GM12865 (cell line): ENCODE measurements at regions not wholly inside any gene's neighbourhood (a gene's known extent, or its start where the extent isn't known, plus 50 kb on each side); places are given as distances from the start of the nearest gene placed in this dataset.
"Not testable (repeated sequence)": the region's sequence is repeated elsewhere in the genome, so short reads cannot be mapped to it uniquely, and the experiment has no call there.

ENCODE experiments used
- DNase-seq: peaks from one replicate; pipeline ENCODE4 v3.0.0; 2010; ENCODE audit warnings: low read depth
- H3K4me3 ChIP-seq: 2 replicates; pipeline ENCODE4 v1.5.1; 2011; ENCODE audit warnings: mild to moderate bottlenecking, low read depth, low read length, control low read depth
- CTCF ChIP-seq: IDR thresholded peaks from 2 replicates; pipeline ENCODE4 v1.5.1; 2011; ENCODE audit warnings: low read length, control low read depth, low read depth, inconsistent platforms; ENCODE audit not compliant: insufficient read depth; ENCODE audit errors: missing control alignments

DNA sequence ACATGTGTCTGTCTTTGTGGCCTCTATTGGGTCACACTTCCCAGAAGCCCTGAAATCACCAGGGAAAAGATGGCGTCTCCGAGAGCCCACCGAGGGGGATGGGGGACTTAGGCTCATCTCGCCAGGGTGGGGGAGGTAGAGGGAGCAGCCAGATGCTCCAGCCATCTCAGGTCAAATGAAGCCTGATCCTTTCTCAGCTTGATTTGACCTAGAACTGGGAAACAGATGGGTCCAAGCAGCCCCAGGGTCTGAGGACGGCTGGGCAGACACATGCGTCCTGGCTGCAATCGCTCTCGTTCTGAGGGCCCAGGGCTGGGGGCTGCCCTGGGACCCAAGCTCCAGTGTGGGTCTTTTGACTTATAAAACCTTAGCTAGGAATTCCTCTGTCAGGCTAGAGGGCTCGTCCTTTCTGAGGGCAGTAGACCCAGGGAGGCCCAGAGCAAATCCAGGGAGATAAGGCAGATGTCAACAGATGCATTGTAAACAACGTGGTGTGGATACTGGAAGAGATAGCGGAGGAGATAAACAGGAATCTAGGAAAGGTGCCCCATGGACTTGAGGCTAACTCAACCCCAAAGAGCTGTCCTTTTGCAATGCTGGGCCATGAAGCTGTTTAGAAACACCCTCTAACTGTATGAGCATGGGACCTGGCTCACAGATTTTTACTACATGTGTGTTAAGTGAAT, 127.7 kb downstream of the MYCN start:
- TF ChIP-seq CTCF: no peak
- no peak overlapping the region for H3K4me3 ChIP-seq
- DNase-seq: no peak

- no peak for TF ChIP-seq CTCF
- no peak for DNase-seq
- no peak overlapping the region for H3K4me3 ChIP-seq
Measured at GRCh38 chr2:16067444-16067843, 127.1 kb downstream of the MYCN start.

DNA sequence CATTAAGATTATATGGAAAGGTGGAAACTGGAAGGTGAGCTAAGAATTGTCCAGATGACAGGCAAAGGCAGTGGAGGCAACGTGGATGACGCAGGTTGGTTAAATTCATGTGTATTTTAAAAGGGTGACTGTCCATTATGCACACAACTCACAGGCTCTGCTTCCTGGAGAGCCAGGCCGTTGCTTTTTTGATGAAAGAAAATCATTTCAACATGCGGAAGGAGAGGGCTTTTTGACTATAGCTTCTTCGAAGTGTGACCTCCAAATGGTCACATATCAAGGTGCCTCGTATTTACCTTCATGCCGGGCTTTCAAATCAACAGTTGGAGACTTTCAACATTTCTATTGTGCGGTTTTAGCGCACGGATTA, 126.7 kb downstream of the MYCN start:
- no peak for TF ChIP-seq CTCF
- DNase-seq: no peak
- no peak overlapping the region for H3K4me3 ChIP-seq

DNA sequence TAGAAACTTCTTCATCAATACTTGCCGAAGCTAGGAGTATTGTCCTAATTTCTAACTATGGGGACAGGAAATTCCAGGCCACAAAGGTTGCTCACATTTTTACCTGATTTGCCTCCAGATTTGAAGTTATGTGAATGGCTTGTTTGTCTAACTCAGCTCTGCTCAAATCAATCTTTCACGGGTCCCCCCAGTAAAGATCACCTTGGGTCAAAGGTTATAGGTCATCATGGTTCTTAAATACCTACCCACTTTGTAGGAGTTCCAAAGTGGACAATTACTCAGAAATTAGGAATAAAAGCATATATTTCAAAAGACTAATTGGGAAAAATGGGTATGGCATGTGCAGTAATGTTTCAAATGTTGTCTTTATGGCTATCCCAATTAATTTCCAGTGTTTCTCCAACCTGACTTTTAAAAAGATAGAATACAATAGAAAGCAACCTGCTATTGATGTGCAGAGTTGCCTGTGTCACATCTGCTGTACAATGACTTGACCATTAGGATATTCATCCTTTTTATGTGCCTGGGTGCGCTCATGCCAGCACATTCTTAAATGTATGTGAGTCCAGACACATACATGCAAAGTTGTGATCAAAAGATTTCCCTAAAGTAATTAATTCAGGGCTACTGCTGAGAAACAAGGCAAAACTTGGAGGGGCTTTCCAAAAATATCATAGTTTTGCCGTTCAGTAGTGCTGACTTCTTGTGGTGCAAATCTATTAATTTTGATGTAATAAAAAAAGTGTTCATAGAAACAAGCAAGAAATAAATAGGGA, 126.1 kb downstream of the MYCN start:
- TF ChIP-seq CTCF: no peak
- no peak for DNase-seq
- H3K4me3 ChIP-seq: no peak overlapping the region

DNA sequence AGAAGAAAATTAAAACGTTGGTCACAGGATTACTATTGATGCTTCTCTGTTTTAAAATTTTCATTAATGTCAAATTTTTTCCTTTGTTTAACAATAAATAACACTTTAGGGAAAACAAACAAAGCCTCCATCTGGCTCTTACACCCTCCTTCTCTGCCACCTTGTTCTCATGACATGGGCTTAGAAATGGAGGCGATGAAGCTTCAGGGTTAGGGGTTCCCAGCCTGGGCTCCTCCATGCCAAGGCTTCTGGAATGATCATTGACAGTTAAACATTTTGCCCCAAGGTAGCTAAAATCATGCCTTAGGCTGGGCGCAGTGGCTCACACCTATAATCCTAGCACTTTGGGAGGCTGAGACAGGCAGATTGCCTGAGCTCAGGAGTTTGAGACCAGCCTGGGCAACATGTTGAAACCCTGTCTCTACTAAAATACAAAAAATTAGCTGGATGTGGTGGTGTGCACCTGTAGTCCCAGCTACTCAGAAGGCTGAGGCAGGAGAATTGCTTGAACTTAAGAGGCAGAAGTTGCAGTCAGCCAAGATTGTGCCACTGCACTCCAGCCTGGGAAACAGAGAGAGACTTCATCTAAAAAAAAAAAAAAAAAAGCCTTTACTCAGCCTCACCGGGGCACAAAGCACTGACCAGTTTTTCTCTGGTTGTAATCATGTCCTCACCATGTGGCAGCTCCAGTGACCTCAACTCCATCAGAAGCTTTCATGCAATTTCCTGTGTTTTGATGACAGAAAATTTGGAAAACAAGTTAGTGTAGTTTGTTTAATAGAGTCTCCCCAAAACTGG, 125.1 kb downstream of the MYCN start:
- not testable (repeated sequence) for DNase-seq, H3K4me3 ChIP-seq

DNA sequence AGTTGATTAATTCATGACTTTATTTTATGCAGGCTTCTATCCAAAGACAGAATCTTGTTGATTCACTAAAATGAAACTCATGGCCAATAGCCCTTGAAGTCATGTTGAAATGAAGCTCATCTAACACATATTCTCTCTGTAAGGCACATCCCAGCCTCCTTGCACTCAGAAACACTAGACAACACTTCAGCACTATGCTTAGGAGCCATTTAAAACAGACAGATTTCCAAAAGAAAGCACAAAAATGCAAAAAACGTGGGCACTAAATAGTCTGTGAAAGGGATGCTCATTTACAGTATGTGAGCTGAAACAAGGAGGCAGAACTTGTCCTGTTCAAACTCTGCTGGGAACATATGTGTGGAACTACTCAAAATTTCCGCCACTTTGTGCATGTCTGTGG, 124.4 kb downstream of the MYCN start:
- no peak for DNase-seq
- no peak for TF ChIP-seq CTCF
- no peak overlapping the region for H3K4me3 ChIP-seq

GRCh38 chr2:16063955-16064633, 123.7 kb downstream of the MYCN start:
- DNase-seq: no peak
- H3K4me3 ChIP-seq: no peak overlapping the region
- TF ChIP-seq CTCF: no peak
